ENCODE measurements at regions not wholly inside any gene's neighbourhood (a gene's known extent, or its start where the extent isn't known, plus 50 kb on each side); places are given as distances from the start of the nearest gene placed in this dataset.

DNA sequence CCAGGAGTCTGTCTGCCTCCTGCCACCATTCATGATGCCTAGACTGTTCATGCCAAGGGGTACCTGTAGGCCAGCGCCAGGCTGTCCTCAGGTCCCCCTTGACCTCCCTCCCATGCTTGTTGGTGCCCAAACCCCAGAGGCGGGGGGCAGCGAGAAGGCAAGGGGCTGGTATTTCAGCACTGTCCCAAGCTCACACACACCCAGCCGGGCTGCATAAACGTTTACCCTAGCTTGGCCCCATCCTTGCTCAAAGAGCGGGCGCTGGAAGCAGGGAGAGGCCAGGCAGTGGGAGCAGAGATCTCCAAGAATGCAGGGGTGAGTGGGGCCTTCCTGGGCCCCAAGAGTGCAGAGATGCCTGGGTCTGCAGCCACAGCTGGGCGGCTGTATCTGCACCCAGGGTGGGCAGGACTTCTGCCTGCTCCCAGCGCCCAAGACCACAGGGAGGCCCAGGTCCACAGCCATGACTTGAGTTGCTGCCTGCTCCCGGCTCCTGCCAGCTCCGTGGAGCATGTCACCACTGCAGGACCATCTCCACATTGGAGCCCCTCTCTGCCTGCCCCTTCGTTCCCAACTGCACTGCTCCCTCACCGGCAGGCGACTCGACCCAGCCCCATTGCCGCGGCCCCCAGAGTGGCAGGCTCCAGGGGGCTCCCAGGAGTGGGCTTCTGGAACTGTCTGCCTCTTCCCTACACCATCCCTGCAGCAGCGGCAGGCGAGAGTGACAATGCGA is 616.6 kb downstream of the METTL4 start:
- no peak for DNase-seq (ENCODE audit: low read depth)

DNA sequence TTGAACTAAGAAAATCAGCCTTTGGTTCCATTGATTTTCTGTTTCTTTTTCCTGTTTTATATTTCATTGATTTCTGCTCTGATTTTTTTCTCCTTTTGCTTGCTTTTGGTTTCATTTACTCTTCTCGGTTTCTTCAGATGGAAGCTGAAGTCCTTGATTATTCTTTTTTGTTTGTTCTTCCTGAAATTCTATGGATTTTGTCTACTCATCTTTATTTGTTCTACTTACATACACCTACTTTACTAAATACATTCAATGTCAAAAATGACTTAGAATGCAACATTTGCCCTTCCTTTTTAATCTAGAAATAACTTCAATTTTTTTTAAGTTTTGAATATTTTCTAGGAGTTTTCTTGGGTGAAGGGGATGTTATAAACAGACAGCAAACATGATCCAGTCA is 612.5 kb downstream of the METTL4 start:
- DNase-seq (ENCODE audit: low read depth): no peak

DNA sequence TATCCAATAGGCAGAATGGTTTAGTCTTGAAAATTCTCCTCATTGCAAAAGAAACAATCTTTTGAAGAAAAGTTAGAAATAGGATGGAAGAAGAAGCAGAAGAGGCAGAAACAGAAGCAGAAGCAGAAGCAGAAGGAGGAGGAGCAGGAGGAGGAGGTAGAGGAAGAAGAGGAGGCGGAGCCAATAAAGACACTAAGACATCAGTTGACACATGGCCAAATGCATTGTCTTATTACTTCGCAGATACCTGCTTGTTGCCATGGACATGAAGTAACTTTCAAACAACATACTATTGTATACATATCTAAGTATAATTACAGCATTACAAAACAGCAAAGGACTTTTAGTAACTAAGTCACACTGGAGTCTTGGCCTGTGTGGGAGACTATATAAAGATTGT is 606.3 kb downstream of the METTL4 start:
- DNase-seq (ENCODE audit: low read depth): no peak

DNA sequence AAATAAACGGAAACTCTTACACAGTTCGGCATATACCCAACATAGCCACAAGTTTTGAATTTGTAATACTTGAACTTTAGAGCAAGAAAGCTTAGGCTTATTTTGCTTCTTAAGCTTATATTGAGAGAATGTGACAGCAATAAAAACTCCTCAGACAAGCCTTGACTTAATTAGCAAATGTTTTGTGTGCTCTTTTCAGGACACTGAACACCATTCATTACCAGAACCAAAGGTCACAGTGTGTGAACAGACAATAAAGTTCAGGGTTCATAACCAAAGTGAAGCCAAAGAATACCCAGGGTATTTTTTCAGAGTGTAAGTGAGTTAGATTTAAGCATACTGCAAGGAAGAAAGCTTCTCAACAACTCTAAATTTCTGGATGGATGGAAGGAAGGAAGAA is 605.8 kb downstream of the METTL4 start:
- DNase-seq (ENCODE audit: low read depth): no peak

DNA sequence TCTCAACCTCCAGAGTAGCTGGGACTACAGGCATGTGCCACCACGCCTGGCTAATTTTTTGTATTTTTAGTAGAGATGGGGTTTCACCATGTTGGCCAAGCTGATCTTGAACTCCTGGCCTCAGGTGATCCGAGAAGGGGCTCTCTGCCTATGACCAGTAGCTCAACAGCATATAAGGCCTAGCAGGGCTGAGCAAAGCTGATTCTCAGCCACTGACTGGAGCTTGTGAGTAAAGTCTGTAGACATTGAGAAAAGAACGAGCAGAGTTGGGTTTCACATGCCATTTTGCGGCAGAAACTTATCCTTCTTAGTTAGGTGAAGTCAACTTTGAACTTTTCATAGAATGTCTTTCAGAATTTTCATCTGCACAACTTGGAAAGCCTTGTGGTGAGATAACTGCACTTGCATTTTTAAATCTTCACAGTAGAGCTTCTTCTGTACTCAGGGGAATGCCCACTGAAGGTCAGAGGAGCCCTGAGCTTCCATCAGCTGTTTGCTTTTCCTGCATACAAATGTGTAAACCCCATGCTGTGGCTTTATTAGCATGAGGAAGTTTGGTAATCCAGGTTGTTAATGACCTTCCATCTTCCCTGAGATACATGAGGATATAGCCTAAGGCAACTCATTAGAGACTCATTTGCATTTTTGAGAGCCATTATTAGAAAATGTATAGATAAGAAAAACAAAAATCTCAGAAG is 602.4 kb downstream of the METTL4 start:
- no peak for DNase-seq (ENCODE audit: low read depth)

DNA sequence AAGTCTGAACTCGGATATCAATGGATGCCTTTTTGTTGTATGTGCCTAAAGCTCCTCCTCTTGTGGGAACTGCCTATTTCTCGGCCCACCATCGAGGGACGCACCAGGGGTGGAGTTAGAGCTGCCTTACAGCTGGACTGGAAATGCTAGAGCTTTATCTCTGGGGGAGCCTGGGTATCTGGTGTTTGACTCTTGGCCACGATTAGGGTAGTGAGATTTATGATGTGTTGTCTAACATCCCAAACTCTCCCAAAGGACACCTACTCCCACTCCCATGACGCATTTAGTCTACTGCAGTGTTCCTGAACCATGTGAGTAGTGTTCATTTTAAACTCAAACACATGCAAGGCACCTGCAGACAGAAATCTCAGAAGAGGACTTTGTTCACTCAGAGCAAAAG is 594.8 kb downstream of the METTL4 start:
- DNase-seq (ENCODE audit: low read depth): no peak

DNA sequence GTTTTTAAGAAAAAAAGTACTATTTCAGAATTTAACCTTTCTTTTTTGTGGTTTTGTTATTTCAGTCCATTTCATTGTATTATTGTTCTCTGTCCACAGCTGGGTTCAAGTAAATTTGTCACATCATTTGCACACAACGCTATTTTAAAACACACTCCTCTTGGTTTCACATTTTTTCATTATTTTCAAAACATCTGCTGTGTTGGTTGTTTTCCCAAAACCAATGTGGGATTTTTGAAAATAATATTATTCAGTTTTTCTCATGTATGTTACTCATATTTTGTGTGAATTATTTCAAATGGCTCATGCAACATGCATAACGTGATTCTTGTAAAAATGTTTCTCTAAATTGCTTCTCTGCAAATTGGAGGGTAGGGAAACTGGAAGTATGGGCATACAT is 589.2 kb downstream of the METTL4 start:
- DNase-seq (ENCODE audit: low read depth): no peak

DNA sequence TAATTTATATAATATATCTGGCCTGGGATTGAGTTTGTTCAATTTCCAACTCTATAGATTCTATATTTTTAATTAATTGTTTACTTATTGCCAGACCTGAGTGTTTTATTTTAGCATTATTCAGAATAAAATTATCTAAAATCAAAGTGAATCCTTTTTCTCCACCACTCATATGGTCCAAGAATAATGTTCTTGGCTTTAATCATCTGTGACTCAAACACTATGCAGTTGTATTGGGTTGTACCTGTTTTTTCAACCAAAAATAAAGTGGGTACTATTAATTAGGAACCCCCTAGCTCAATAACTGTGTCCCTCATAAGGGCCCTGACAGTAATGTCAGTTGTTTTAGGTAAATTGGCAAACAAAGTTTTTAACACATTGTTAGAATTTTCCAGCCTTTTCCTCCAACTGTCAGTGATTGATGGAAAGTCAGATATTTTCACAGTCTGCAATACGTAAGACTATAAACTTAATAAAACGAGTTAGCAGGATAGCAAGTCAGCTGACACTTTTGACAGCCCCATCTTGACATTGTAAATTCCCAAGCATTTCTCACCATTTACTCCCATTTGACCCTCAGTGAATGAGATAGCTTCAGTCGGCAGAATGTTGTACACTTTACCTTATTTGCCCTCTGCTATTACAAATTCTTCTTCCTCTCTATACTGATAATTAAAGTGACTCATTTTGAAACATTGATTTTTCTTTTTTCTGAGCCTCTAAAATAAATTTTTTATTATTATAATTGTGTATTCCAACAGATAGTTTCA is 587.4 kb downstream of the METTL4 start:
- DNase-seq (ENCODE audit: low read depth): no peak

DNA sequence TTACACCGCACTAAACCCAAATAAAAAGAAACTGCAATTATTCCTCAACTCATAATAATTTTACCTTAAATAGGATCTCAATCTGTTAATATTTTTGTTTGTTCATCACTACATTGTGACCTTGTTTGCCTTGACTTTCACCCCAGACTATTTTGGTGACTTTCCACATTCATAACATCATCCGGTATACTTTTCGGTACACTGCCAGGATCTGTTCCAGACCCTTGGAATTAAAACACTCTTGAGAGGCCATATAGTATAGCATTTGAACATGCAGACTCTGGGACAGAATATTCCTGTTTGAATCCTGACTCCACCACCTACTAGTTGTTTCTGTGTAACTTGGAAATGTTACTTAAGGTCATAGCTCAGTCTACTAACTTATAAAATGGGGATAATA is 577.4 kb downstream of the METTL4 start:
- DNase-seq (ENCODE audit: low read depth): no peak

DNA sequence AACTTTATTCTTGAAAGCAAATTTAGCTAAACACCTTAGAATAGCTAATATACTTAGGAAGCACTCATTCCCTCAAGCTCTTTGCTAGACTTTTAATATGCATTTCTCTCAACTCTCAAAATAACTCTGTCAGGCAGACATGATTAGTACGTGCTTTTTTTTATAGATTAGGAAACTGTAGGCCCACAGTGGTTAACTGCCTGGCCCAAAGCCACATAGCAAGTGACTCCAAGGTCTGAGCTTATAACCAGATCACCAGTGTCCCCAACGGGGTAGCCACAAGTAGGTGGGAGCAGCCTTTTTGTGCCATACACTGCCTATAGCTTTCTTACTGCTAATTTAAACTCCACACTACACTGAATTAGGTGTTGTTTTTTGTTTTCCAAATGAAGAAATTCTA is 576.8 kb downstream of the METTL4 start:
- no peak for DNase-seq (ENCODE audit: low read depth)

DNA sequence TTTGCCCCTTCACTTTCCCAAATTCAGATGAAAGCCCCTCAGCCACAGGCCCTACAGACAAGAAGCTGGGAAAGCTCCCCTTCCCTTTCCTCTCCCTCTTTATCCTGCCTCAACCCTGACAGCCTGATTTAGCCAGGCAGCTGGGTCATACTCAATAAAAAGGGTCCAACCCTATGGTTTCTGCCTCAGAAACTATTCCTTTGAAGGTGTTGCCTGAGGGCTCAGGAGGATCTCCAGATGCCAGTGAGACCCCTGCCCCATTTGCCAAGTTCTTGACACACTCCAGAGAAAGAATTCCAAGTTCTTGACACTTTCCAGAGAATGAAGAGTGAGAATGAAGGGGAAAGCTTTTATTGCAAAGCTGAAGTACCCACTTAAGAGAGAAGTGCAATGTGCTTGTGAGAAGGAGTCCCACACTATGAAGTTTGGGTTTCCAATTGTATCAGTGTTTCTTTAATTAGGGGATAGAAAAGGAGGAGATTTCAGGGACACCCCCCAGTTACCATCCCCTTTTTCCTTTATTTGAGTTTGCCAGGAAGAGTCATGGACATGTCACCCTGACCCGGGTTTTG is 576.2 kb downstream of the METTL4 start:
- no peak for DNase-seq (ENCODE audit: low read depth)

DNA sequence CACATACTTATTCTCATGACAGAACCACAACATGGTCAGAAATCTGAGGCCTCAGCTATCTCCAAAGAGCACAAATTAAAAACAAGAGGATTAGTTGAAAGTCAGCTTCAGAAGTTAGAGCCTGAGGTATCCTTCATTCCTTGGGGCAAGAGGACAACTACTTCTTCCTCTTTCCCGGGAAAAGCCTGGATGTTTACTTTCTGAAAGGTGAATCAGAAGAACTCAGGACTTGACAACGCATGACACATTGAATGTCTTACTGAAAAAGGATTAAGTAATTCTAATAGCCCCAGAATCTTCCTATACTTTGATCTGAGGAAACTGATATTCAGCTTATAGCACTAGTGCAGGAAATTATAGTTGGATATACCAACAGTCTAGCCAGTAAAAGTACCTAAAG is 573.2 kb downstream of the METTL4 start:
- DNase-seq (ENCODE audit: low read depth): no peak

DNA sequence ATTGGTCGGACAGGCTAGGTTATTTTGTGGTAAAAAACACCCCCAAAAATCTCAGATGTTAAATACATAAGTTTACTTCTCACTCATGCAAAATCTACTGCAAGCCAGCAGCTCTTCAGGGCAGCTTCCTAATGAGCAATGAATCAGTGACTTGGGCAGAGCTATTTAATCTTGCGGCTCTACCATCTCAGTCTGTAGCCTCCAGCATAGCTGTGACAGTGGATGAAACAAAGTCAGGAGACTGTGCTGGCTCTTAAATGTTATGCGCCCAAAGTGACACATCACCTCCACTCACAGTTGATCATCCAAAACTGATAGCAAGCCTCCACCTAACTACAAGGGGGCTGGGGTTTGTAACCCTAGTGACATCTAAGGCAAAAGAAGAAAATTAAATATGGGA is 571.9 kb downstream of the METTL4 start:
- DNase-seq (ENCODE audit: low read depth): no peak

DNA sequence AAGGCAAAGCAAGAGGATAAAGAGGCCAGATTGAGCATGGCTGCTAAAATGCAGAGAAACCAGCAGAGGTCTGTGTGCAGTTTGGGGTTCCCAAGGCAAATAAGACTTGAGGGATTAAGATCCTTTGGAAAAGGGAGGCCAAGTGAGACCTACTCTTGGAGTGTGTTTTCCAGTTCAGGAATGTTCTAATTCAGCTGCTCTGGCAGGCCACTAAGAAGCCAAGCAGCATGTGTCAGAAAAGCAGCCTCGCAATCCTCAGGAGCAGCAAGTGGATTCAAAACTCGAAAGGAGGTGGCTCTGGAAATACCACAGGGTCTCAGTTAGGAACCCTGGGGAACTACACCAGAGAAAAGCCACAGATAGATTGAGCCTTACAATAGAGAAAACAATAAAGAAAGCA is 569.2 kb downstream of the METTL4 start:
- no peak for DNase-seq (ENCODE audit: low read depth)

DNA sequence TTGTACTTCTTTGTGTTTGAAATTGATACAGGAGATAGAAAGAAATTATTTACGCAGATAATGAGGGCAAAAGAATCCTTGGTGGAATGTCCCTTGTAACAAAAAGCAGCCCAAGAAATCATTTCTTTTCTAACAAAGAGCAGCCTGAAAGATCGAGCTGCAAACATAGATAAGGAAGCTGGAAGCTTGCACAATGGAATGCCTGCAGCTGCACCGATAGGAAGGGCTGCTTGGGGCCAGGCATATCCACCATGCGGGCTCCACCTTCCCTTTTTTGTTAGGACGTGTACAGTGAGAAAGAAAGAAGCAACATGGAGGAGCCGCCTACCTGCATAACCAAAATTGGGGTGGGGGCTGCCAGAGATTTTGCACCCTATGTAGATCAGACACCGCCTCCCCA is 568.7 kb downstream of the METTL4 start:
- no peak for DNase-seq (ENCODE audit: low read depth)

DNA sequence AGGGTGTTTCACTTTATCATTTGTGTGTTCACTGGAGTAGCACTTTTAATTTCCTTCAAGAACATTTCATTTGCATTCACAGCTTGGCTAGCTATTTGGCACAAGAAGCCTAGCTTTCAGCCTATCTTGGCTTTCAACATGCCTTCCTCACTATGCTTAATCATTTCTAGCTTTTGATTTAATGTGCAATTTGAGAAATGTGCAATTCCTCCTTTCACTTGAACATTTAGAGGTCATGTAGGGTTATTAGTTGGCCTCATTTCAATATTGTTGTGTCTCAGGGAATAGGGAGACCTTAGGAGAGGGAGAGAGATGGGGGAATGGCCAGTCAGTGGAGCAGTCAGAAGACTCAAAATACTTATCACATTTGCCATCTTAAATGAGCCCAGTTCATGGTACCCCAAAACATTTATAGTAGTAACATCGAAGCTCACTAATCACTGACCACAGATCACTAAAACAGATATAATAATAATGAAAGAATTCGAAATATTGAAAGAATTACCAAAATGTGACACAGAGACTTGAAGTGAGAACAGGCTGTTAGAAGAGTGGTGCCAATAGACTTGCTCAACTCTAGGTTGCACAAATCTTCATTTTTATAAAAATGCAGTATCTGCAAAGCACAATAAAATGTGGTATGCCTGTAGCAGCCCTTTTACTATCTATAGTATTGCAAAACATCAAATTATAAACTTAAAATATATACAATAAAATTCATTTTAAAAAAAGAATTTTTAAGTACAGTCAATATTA is 561.2 kb downstream of the METTL4 start:
- no peak for DNase-seq (ENCODE audit: low read depth)

DNA sequence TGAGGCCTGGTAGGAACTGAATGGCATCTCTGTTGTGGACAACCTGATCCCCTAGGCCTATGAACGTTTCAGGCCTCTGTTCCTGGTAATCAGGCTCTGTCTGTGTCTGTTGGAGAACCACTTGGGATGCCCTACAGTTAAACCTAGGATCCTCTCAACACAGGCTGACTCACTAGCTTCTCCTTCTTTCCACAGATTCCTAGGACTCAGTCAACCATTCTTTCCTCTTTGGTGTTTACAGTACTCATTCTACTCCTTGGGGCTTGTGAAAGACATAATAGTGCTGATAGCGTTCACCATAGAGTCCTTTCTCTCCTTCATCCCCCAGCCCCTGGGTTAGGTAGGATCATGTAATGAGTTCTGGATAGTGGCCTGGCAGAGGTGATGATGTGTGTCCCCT is 544.3 kb downstream of the METTL4 start:
- no peak for DNase-seq (ENCODE audit: low read depth)

DNA sequence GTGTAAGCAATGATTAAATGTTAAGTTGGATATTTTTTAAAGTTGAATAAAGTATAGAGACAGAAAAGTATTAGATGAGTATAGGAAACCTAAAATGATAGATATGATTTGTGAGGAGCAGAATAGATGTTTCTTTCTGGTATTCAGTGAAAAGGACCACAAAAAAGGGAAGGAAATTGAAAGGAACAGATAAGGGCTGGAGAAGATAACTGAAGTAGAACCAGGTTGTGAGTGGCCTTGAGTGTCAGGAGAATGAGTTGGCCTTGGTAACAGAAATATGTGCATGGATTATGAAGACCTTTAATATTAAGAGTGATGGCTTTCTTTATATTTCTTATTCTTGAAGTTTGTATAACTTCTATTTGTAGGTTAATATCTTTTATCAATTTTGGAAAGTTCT is 543.5 kb downstream of the METTL4 start:
- no peak for DNase-seq (ENCODE audit: low read depth)

DNA sequence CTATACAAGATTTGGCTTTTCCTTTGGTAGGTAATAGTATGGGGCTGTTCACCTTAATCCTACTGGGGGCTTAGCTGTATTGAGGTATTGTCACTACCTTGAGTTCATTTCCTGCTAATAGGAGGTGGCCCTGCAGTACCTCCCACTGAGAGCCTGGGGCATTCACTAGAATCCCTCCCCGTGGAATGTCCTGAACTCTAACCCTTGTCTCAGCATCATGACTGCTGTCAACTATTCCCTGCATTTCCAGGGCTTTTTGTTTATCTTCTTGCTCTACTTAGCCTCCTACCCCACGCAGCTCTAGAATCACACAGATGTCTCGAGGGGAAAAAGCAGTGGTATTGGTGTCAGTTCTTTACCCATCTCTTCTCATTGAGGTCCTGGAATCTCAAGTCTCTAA is 542.3 kb downstream of the METTL4 start:
- DNase-seq (ENCODE audit: low read depth): no peak

DNA sequence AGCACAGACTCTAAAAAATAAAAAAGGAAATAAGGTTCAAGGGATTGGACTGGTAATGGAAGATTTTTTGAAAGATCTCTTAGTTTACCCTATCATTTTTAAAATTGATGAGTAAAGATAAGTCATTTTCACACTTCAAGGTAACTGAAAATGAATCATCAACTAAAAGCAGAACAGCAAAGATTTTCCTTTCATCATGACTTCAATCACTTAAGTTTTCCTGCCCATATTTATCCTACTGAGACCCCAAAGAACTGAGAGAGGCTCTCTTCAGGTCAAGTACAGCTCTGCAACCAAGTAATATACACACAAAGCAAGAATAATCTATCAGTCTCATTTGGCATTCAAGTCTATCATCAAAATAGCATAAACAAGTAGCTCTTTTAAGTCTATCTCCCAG is 540.7 kb downstream of the METTL4 start:
- no peak for DNase-seq (ENCODE audit: low read depth)

DNA sequence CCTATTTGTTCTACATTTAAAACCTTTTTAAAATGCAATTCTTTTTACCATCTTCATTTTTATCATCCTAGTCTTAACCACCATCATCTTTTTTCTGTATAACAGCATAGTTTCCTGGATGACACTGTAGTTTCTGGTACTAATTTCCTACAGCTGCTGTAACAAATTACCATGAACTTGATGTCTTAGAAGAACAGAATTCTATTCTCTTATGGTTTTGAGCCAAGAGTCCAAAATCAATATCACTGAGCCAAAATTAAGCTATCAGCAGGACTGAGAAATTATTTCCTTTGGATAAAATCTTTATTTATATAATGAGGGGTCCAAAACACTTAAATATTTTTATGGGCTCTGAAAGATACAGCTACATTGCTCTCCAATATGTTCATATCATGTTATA is 539.3 kb downstream of the METTL4 start:
- no peak for DNase-seq (ENCODE audit: low read depth)

DNA sequence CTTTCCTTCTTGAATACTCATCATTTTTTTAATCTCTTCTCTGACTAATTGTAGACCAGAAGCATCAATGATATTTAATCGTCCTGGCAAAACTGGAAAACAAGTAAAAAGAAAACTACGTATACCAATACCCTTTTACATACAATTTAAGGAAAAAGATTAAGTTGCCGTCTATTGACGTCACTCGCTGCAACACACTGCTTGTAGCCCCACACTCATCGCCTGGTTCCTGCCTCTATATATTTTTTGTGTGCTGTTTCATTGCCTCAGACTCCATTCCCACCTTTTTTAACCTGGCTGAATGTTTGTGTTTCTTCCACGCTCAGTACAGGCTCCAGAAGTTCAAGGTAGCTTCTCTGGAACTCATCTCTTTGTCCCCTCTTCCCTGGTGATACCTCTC is 536.2 kb downstream of the METTL4 start:
- no peak for DNase-seq (ENCODE audit: low read depth)

Data from activated gamma-delta T cell treated with anti-CD3 and anti-CD28 coated beads, Interleukin-2, amount 50 U/mL, for 16 hours (primary cell).